Neural progenitor cell (in vitro differentiated cells): ENCODE measurements at regions not wholly inside any gene's neighbourhood (a gene's known extent, or its start where the extent isn't known, plus 50 kb on each side); places are given as distances from the start of the nearest gene placed in this dataset.

Experiments
- DNase-seq: peaks from one replicate; pipeline ENCODE4 v3.0.0-alpha.2; 2016; ENCODE audit warnings: low spot score
- H2AFZ ChIP-seq: fragments of 200-600 bp; sonication (generic); replicated peaks from 2 replicates; pipeline ENCODE4 v1.6.1; 2016; ENCODE audit warnings: antibody characterized with exemption
- H3F3A ChIP-seq: fragments of 200-600 bp; sonication (generic); 2 replicates; pipeline ENCODE4 v1.6.1; 2016; ENCODE audit warnings: antibody characterized with exemption, low read depth
- H3K27ac ChIP-seq: fragments of 200-600 bp; sonication (generic); 2 replicates; pipeline ENCODE4 v1.5.1; 2016; ENCODE audit warnings: mild to moderate bottlenecking
- H3K27me3 ChIP-seq: fragments of 200-600 bp; sonication (generic); 2 replicates; pipeline ENCODE4 v1.6.1; 2016; ENCODE audit warnings: mild to moderate bottlenecking, moderate library complexity
- H3K36me3 ChIP-seq: fragments of 200-600 bp; sonication (generic); 2 replicates; pipeline ENCODE4 v1.5.1; 2016
- H3K4me1 ChIP-seq: fragments of 200-600 bp; sonication (generic); 2 replicates; pipeline ENCODE4 v1.6.1; 2016; ENCODE audit warnings: mixed run types
- H3K4me2 ChIP-seq: fragments of 200-600 bp; sonication (generic); 2 replicates; pipeline ENCODE4 v1.6.1; 2016
- H3K4me3 ChIP-seq: fragments of 200-600 bp; sonication (generic); 2 replicates; pipeline ENCODE4 v1.5.1; 2016
- H3K79me2 ChIP-seq: fragments of 200-600 bp; sonication (generic); 2 replicates; pipeline ENCODE4 v1.6.1; 2016; ENCODE audit warnings: low read depth
- H3K9ac ChIP-seq: fragments of 200-600 bp; sonication (generic); 2 replicates; pipeline ENCODE4 v1.6.1; 2016
- H3K9me3 ChIP-seq: fragments of 200-600 bp; sonication (generic); 2 replicates; pipeline ENCODE4 v1.5.1; 2016; ENCODE audit warnings: low read depth
- H4K20me1 ChIP-seq: fragments of 200-600 bp; sonication (generic); 2 replicates; pipeline ENCODE4 v1.6.1; 2016; ENCODE audit warnings: low read depth
- H3K27ac Mint-ChIP-seq: 3 replicates; pipeline ENCODE4 v1.8.0; 2021; ENCODE audit warnings: mixed read lengths
- H3K27me3 Mint-ChIP-seq: 2 replicates; pipeline ENCODE4 v1.8.0; 2022; ENCODE audit warnings: low read depth, mild to moderate bottlenecking, inconsistent platforms, moderate library complexity, mixed read lengths; ENCODE audit not compliant: insufficient read depth
- H3K36me3 Mint-ChIP-seq: 3 replicates; pipeline ENCODE4 v1.8.0; 2021; ENCODE audit warnings: mixed read lengths
- H3K4me1 Mint-ChIP-seq: 3 replicates; pipeline ENCODE4 v1.8.0; 2021; ENCODE audit warnings: mixed read lengths
- H3K4me3 Mint-ChIP-seq: 3 replicates; pipeline ENCODE4 v1.8.0; 2021; ENCODE audit warnings: mild to moderate bottlenecking, moderate library complexity, mixed read lengths
- H3K9me3 Mint-ChIP-seq: 3 replicates; pipeline ENCODE4 v1.8.0; 2020; ENCODE audit warnings: mixed read lengths
- EZH2 ChIP-seq: fragments of 200-600 bp; sonication (generic); IDR thresholded peaks from 2 replicates; pipeline ENCODE4 v1.6.1; 2017; ENCODE audit warnings: antibody characterized with exemption, mild to moderate bottlenecking, moderate library complexity
- EZH2phosphoT487 ChIP-seq: fragments of 200-600 bp; sonication (generic); IDR thresholded peaks from 2 replicates; pipeline ENCODE4 v1.6.1; 2017; ENCODE audit warnings: antibody characterized with exemption
- TF ChIP-seq, protein P1 (sequence below): fragments of 200-600 bp; sonication (generic); IDR thresholded peaks from 2 replicates; pipeline ENCODE4 v1.5.1; 2017; ENCODE audit warnings: antibody characterized with exemption, mild to moderate bottlenecking

- Histone ChIP-seq H3K4me3 (no peak overlapping the region), H4K20me1 (no peaks in the 10 kb centered on the region), H3K27me3 (no peaks in the 10 kb centered on the region), H3K27ac (no peak overlapping the region), H2AFZ (no peak overlapping the region), H3K9me3 (no peaks in the 10 kb centered on the region), H3K4me1 (no peaks in the 10 kb centered on the region), H3K79me2 (no peaks in the 10 kb centered on the region), H3K9ac (no peak overlapping the region), H3F3A (no peaks in the 10 kb centered on the region), H3K4me2 (no peak overlapping the region), H3K36me3 (no peaks in the 10 kb centered on the region)
- no peaks in the 10 kb centered on the region for H3K36me3 Mint-ChIP-seq
- peaks cover 7% of the 10 kb centered on the region for H3K9me3 Mint-ChIP-seq
- H3K27me3 Mint-ChIP-seq: peaks cover 3% of the 10 kb centered on the region
- H3K4me1 Mint-ChIP-seq: no peaks in the 10 kb centered on the region
- TF ChIP-seq EZH2phosphoT487 (no peak), EZH2 (no peak)
- TF ChIP-seq, protein P1, sequence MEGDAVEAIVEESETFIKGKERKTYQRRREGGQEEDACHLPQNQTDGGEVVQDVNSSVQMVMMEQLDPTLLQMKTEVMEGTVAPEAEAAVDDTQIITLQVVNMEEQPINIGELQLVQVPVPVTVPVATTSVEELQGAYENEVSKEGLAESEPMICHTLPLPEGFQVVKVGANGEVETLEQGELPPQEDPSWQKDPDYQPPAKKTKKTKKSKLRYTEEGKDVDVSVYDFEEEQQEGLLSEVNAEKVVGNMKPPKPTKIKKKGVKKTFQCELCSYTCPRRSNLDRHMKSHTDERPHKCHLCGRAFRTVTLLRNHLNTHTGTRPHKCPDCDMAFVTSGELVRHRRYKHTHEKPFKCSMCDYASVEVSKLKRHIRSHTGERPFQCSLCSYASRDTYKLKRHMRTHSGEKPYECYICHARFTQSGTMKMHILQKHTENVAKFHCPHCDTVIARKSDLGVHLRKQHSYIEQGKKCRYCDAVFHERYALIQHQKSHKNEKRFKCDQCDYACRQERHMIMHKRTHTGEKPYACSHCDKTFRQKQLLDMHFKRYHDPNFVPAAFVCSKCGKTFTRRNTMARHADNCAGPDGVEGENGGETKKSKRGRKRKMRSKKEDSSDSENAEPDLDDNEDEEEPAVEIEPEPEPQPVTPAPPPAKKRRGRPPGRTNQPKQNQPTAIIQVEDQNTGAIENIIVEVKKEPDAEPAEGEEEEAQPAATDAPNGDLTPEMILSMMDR: no peak
- H3K27ac Mint-ChIP-seq: no peak overlapping the region
- DNase-seq: no peak
- H3K4me3 Mint-ChIP-seq: no peak overlapping the region
Measured at GRCh38 chr5:164934561-164934960, 1429.1 kb downstream of the MAT2B start.

DNA sequence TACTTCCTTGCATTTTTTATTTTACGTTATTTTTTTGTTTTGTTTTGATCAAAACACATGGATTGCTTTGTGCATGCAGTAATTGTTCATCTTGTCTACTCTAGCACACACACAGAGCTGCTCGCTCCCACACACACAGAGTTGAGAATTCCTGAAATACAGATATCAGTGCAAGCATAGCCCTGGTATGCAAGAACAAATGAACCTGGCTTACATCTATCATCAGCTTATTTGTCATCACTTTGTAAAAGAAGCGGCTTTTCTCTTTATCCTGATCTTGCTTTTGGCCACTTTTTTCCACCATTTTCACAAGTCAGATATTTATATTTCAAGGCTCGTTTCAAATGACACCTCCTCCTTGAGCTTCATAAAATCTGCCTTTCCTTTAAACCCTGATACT is 1435.7 kb downstream of the MAT2B start:
- Histone ChIP-seq H3K4me2 (no peak overlapping the region), H2AFZ (peak overlapping the region; percentile 2), H3F3A (no peaks in the 10 kb centered on the region), H3K27ac (no peak overlapping the region), H3K27me3 (no peaks in the 10 kb centered on the region), H3K9ac (no peak overlapping the region), H3K9me3 (no peaks in the 10 kb centered on the region), H4K20me1 (no peaks in the 10 kb centered on the region), H3K79me2 (no peaks in the 10 kb centered on the region), H3K36me3 (no peaks in the 10 kb centered on the region), H3K4me1 (no peaks in the 10 kb centered on the region), H3K4me3 (no peak overlapping the region)
- Mint-ChIP-seq H3K27me3 (no peaks in the 10 kb centered on the region), H3K4me1 (no peaks in the 10 kb centered on the region), H3K27ac (no peak overlapping the region), H3K9me3 (peaks cover 2% of the 10 kb centered on the region), H3K36me3 (no peaks in the 10 kb centered on the region), H3K4me3 (no peak overlapping the region)
- no peak for DNase-seq
- TF ChIP-seq EZH2: no peak
- no peak for TF ChIP-seq EZH2phosphoT487
- TF ChIP-seq, protein P1: no peak

GRCh38 chr5:164950927-164951326 is 1445.5 kb downstream of the MAT2B start:
- Histone ChIP-seq H3K9ac (no peak overlapping the region), H3K4me1 (no peaks in the 10 kb centered on the region), H3K27ac (no peak overlapping the region), H3K4me3 (no peak overlapping the region), H3K9me3 (no peaks in the 10 kb centered on the region), H3K79me2 (no peaks in the 10 kb centered on the region), H2AFZ (no peak overlapping the region), H4K20me1 (no peaks in the 10 kb centered on the region), H3K36me3 (no peaks in the 10 kb centered on the region), H3K4me2 (no peak overlapping the region), H3F3A (no peaks in the 10 kb centered on the region), H3K27me3 (no peaks in the 10 kb centered on the region)
- H3K36me3 Mint-ChIP-seq: no peaks in the 10 kb centered on the region
- H3K27me3 Mint-ChIP-seq: no peaks in the 10 kb centered on the region
- no peak overlapping the region for H3K27ac Mint-ChIP-seq
- H3K9me3 Mint-ChIP-seq: no peaks in the 10 kb centered on the region
- H3K4me1 Mint-ChIP-seq: no peaks in the 10 kb centered on the region
- TF ChIP-seq EZH2: no peak
- TF ChIP-seq, protein P1: no peak
- no peak for TF ChIP-seq EZH2phosphoT487
- H3K4me3 Mint-ChIP-seq: no peak overlapping the region
- no peak for DNase-seq

GRCh38 chr5:164951570-164951969 is 1446.2 kb downstream of the MAT2B start:
- Mint-ChIP-seq H3K27me3 (no peaks in the 10 kb centered on the region), H3K27ac (no peak overlapping the region), H3K4me1 (no peaks in the 10 kb centered on the region), H3K36me3 (no peaks in the 10 kb centered on the region), H3K4me3 (no peak overlapping the region), H3K9me3 (no peaks in the 10 kb centered on the region)
- Histone ChIP-seq H3K4me3 (no peak overlapping the region), H3K36me3 (no peaks in the 10 kb centered on the region), H3K9me3 (no peaks in the 10 kb centered on the region), H3F3A (no peaks in the 10 kb centered on the region), H3K4me2 (no peak overlapping the region), H3K27ac (no peak overlapping the region), H2AFZ (no peak overlapping the region), H3K4me1 (no peaks in the 10 kb centered on the region), H3K79me2 (no peaks in the 10 kb centered on the region), H3K27me3 (no peaks in the 10 kb centered on the region), H4K20me1 (no peaks in the 10 kb centered on the region), H3K9ac (no peak overlapping the region)
- TF ChIP-seq, protein P1: no peak
- TF ChIP-seq EZH2 (no peak), EZH2phosphoT487 (no peak)
- DNase-seq: no peak
